ENCODE measurements at regions not wholly inside any gene's neighbourhood (a gene's known extent, or its start where the extent isn't known, plus 50 kb on each side); places are given as distances from the start of the nearest gene placed in this dataset.

DNA sequence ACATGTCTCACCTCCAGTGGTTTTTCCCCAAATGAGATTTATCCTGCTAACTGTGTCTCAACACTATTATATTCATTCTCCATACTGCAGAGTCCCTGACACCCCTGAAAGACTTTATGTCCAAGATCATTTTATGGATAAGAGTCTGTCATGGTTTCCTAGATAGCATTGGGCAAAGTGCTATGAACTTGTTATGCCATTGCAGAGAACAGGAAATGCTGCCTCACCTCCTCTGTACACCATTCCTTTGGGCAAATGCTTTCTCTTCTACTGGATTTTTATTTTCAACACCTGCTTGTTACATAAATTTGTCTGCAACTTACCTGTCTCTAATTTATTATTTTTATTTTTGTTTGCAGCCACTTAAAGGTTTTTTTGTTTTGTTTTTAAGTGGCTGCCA is 652.5 kb upstream of the FAM98A start:
- Histone ChIP-seq H3K4me1 (peaks cover 0 to 4% (median 0%) of the 10 kb centered on the region in 4 donors), H3K4me3 (no peak overlapping the region), H3K9me3 (no peaks in the 10 kb centered on the region), H3K36me3 (no peaks in the 10 kb centered on the region), H3K27ac (no peak overlapping the region), H3K27me3 (no peaks in the 10 kb centered on the region)
- TF ChIP-seq POLR2A (IDR thresholded peaks at IDR 0.05) (no peak), CTCF (IDR thresholded peaks at IDR 0.05) (no peak)
- intact Hi-C loops (cut with DNase I) = no loop called here
- ATAC-seq (no peak), DNase-seq (no peak)

- intact Hi-C loops (cut with DNase I) = no loop called here
- WGBS (ENCODE audit: insufficient coverage, low coverage, low lambda C conversion rate, missing lambda C conversion rate) = 78% methylated on average over 3 of the region's 3 CpGs
- DNase-seq (no peak), ATAC-seq (no peak)
- no peaks in the 10 kb centered on the region for H3K9me3 ChIP-seq
- H3K36me3 ChIP-seq = no peaks in the 10 kb centered on the region
- H3K27ac ChIP-seq = no peak overlapping the region
- H3K4me1 ChIP-seq = peaks cover 0 to 16% (median 0%) of the 10 kb centered on the region in 4 donors
- TF ChIP-seq CTCF (IDR thresholded peaks at IDR 0.05) = no peak
- TF ChIP-seq POLR2A (IDR thresholded peaks at IDR 0.05) = no peak
- H3K4me3 ChIP-seq = no peak overlapping the region
- H3K27me3 ChIP-seq = no peaks in the 10 kb centered on the region
These were observed 645.1 kb upstream of the FAM98A start for GRCh38 chr2:34244195-34244594.

DNA sequence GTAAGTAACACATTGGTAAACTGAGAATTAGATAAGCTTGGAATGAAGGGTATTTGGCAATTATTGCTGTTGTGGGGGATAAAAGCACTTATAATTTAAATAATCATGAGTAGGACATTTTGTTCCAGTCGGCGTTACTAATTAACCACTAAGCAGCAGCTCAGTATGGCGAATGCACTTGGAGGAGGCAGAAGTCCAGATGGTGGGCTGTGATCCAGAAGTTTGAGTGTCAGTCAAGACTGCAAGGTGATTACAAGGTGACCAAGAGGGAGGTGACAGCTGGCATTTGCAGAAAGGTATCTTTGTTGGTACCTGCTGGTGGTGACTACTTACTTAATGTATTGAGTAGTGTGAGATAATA is 643.6 kb upstream of the FAM98A start:
- TF ChIP-seq CTCF (IDR thresholded peaks at IDR 0.05) (no peak), POLR2A (IDR thresholded peaks at IDR 0.05) (no peak)
- peak overlapping the region in 2 of 3 donors; percentile 25 to 52 for H3K27ac ChIP-seq
- no peak overlapping the region for H3K4me3 ChIP-seq
- intact Hi-C loops (cut with DNase I) = no loop called here
- DNase-seq (peak in 1 of 3 donors; percentile 81), ATAC-seq (peak; percentile 53 to 86 (median 68))
- no peaks in the 10 kb centered on the region for H3K27me3 ChIP-seq
- no peaks in the 10 kb centered on the region for H3K36me3 ChIP-seq
- H3K4me1 ChIP-seq = peaks cover 0 to 16% (median 0%) of the 10 kb centered on the region in 4 donors
- H3K9me3 ChIP-seq = no peaks in the 10 kb centered on the region
- 20% methylated on average over 3 of the region's 3 CpGs for WGBS (ENCODE audit: insufficient coverage, low coverage, low lambda C conversion rate, missing lambda C conversion rate)

DNA sequence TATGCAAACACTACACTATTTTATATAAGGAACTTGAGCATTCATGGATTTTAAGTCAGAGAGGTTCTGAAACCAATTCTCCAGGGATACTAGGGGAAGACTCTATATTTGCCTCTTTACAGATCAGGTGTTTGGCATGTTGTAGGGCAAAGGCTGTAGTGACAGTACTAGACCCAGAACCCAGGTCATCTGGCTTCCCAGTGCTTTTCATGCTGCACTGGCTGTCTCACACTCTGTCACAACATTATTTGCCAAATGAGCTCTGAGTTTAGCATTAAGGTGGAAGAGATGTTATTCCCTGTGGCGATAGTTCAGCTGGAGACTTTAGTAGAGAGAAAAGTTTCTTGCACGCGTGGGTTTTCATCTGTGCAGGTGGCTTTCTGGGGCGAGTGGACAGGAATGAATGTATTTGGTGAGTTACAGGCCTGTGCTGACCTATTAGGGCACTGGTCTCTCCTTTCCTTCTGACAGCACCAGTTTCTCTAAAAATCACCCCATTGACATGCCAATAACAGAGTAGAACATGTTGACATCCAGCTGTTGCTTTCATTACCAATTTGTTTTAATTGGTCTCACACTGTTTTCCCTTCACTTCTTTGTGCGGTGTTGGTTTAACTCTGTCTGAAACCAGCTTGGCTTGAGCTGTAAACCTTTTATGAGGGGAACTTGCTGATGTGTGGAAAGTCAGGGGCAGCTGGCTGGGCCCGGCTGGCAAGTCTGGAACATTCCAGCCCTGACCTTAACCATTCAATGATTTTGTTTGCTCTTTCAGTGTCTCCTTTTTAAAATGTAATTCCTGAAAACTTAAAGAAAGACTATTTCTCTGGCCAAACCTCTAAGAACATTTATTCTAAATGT is 643.0 kb upstream of the FAM98A start:
- no peak for TF ChIP-seq POLR2A (IDR thresholded peaks at IDR 0.05)
- TF ChIP-seq CTCF (IDR thresholded peaks at IDR 0.05) = no peak
- no peaks in the 10 kb centered on the region for H3K27me3 ChIP-seq
- peak overlapping the region in 2 of 3 donors; percentile 25 to 52 for H3K27ac ChIP-seq
- no peak overlapping the region for H3K4me3 ChIP-seq
- no peaks in the 10 kb centered on the region for H3K9me3 ChIP-seq
- WGBS (ENCODE audit: insufficient coverage, low coverage, low lambda C conversion rate, missing lambda C conversion rate) = 53% methylated on average over 6 of the region's 6 CpGs
- DNase-seq = peak in 1 of 3 donors; percentile 70
- ATAC-seq = peak; percentile 70 to 83 (median 76)
- no peaks in the 10 kb centered on the region for H3K36me3 ChIP-seq
- peaks cover 0 to 16% (median 0%) of the 10 kb centered on the region in 4 donors for H3K4me1 ChIP-seq
- intact Hi-C loops (cut with DNase I) = no loop called here

Data from right lobe of liver (tissue), 6 donors.